ENCODE measurements at regions not wholly inside any gene's neighbourhood (a gene's known extent, or its start where the extent isn't known, plus 50 kb on each side); places are given as distances from the start of the nearest gene placed in this dataset.
"Not testable (repeated sequence)": the region's sequence is repeated elsewhere in the genome, so short reads cannot be mapped to it uniquely, and the experiment has no call there.

GRCh38 chr7:51369228-51369627 lies 52.6 kb upstream of the COBL start:
- not testable (repeated sequence) for TF ChIP-seq CTCF, POLR2A, POLR2AphosphoS5, EP300 (IDR thresholded peaks at IDR 0.05)

Data from sigmoid colon (tissue), 4 donors.